ENCODE measurements at regions not wholly inside any gene's neighbourhood (a gene's known extent, or its start where the extent isn't known, plus 50 kb on each side); places are given as distances from the start of the nearest gene placed in this dataset.

DNA sequence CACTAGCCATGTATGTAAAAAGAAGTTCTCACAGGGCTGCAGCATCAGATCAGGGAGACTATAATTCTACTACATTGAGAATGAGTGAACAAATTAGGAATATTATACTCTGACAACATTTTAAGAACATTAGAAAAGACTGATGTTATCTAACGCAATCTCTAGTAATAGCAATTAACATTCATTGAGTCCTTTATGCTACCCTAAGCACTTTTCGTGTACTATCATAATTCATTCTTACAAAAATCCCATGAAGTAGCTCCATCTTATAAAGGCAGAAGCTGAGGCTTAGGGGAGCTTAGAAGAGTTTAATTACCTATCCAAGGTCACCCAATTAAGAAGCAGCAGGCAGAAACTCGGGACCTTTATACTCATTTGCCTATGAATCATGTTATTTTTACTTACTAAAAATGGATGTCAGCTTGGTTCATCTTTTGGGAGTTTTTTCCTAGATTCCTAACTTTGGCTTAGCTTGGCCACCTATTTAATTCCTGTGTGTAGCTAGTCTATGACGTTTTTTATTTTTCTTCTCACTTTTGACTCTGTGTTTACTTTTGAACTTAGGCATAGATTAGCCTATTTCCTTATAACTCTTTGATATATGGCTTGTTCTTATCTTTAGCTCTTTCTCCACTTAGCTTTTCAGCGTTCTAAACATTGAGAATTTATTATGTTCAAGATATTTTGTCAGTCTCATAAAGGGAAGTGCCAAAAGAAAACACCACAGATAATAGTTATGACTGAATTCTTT lies 333.5 kb upstream of the DCN start:
- H3K4me1 Mint-ChIP-seq (ENCODE audit: unreplicated experiment), result peaks cover 20% of the 10 kb centered on the region
- no peaks in the 10 kb centered on the region for H3K27me3 Mint-ChIP-seq
- H3K9me3 Mint-ChIP-seq, result peaks cover 5% of the 10 kb centered on the region
- TF ChIP-seq, protein P1, sequence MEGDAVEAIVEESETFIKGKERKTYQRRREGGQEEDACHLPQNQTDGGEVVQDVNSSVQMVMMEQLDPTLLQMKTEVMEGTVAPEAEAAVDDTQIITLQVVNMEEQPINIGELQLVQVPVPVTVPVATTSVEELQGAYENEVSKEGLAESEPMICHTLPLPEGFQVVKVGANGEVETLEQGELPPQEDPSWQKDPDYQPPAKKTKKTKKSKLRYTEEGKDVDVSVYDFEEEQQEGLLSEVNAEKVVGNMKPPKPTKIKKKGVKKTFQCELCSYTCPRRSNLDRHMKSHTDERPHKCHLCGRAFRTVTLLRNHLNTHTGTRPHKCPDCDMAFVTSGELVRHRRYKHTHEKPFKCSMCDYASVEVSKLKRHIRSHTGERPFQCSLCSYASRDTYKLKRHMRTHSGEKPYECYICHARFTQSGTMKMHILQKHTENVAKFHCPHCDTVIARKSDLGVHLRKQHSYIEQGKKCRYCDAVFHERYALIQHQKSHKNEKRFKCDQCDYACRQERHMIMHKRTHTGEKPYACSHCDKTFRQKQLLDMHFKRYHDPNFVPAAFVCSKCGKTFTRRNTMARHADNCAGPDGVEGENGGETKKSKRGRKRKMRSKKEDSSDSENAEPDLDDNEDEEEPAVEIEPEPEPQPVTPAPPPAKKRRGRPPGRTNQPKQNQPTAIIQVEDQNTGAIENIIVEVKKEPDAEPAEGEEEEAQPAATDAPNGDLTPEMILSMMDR (conservative IDR thresholded peaks at IDR 0.05), result no peak
- no peak for DNase-seq (ENCODE audit: extremely low spot score, unreplicated experiment)
- H3K36me3 Mint-ChIP-seq, result no peaks in the 10 kb centered on the region
- no peak overlapping the region for H3K4me3 Mint-ChIP-seq
- H3K27ac Mint-ChIP-seq, result no peak overlapping the region

DNA sequence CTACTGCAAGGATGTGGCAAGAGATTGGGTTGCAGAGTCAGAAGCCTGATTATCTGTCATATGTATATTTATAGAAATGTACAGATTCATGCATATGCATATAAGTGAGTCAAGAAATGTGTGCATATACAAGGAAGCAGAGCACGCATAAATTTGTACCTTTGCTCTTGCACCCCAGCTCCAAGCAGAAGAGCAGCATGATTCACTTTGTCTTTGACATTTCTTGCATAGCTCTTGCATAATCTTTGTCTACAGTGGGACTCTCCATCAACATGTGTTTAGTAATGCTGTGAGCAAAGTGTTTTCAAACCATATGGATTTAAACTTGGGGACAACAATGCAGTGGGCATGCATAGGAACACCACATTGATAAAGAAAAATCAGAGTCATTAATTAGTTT lies 330.7 kb upstream of the DCN start:
- no peak for DNase-seq (ENCODE audit: extremely low spot score, unreplicated experiment)
- H3K4me1 Mint-ChIP-seq (ENCODE audit: unreplicated experiment), result peaks cover 24% of the 10 kb centered on the region
- no peaks in the 10 kb centered on the region for H3K36me3 Mint-ChIP-seq
- H3K27ac Mint-ChIP-seq, result no peak overlapping the region
- H3K27me3 Mint-ChIP-seq, result no peaks in the 10 kb centered on the region
- no peak overlapping the region for H3K4me3 Mint-ChIP-seq
- TF ChIP-seq, protein P1 (conservative IDR thresholded peaks at IDR 0.05), result no peak
- peaks cover 9% of the 10 kb centered on the region for H3K9me3 Mint-ChIP-seq

DNA sequence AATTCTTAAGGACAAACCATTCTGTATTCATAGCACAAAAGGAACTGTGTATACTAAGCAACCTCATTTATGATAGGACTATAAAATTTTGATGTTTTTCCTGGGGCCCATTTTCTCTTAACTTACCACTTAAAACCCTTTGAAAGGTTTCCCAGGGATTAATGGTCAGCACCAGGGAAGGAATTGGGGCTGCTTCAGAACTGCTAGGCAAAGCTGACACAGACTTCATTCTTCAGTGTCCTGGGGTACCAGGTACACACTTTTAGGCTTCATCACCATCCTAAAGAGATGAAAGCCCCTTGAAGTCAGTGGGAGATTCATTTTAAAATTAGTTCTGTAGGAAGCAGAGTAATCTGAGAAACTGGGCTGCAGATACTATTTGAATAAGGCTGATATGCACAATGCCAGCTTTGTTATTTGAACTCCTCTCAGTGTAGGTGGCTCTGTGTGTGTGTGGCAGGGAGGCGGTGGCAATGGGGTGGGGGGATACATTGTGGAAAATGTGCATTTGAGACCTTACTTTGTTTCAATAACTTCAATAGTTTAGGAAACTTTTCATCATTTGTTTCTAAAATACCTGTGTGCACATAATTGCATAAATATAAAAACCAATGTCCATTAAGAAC lies 329.3 kb upstream of the DCN start:
- Mint-ChIP-seq H3K36me3 (no peaks in the 10 kb centered on the region), H3K9me3 (peaks cover 4% of the 10 kb centered on the region), H3K4me1 (ENCODE audit: unreplicated experiment) (peaks cover 24% of the 10 kb centered on the region), H3K27ac (no peak overlapping the region), H3K27me3 (no peaks in the 10 kb centered on the region), H3K4me3 (no peak overlapping the region)
- no peak for DNase-seq (ENCODE audit: extremely low spot score, unreplicated experiment)
- TF ChIP-seq, protein P1 (conservative IDR thresholded peaks at IDR 0.05), result no peak

DNA sequence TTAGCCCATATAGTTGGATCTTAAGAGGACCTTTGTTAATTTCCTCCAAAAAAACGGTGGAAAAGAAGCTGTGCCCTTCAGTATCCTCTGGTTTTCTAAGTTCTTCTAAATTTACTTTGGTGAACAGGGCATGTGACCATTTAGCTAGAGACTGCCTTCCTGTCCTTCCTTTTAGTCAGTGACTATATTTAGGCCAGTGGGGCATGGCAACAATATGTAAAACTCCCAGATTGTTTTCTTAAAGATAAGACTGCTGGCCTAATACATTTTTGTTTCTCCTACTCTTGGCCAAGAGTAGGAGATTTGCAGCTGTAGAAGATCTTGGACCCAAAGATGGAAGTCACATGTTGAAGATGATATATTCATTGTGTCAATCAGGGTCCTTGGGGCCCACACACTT lies 325.1 kb upstream of the DCN start:
- Mint-ChIP-seq H3K4me1 (ENCODE audit: unreplicated experiment) (peaks cover 19% of the 10 kb centered on the region), H3K4me3 (no peak overlapping the region), H3K27ac (no peak overlapping the region), H3K36me3 (no peaks in the 10 kb centered on the region), H3K9me3 (peaks cover 4% of the 10 kb centered on the region), H3K27me3 (no peaks in the 10 kb centered on the region)
- no peak for DNase-seq (ENCODE audit: extremely low spot score, unreplicated experiment)
- TF ChIP-seq, protein P1 (conservative IDR thresholded peaks at IDR 0.05), result no peak

DNA sequence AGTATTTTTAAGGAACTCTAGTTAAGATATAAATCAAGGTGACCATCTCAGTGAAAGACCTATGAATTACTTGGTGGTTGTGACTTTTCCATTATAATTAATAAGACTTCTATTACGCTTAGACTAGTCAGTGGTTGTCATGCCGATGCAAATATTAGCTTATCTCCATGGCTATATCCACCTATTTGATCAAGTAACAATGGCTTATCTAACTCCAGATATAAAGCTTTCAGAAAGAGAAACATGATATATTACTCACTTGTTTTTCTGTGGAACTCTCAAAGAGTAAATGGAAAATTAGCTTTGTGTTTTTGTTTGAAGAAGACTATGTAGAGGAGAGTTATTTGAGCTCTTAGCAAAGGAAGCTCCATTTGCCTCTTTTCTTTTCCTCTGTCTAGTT lies 323.8 kb upstream of the DCN start:
- H3K27me3 Mint-ChIP-seq, result no peaks in the 10 kb centered on the region
- H3K36me3 Mint-ChIP-seq, result no peaks in the 10 kb centered on the region
- TF ChIP-seq, protein P1 (conservative IDR thresholded peaks at IDR 0.05), result no peak
- DNase-seq (ENCODE audit: extremely low spot score, unreplicated experiment), result no peak
- peaks cover 7% of the 10 kb centered on the region for H3K4me1 Mint-ChIP-seq (ENCODE audit: unreplicated experiment)
- no peak overlapping the region for H3K27ac Mint-ChIP-seq
- H3K4me3 Mint-ChIP-seq, result no peak overlapping the region
- H3K9me3 Mint-ChIP-seq, result peaks cover 4% of the 10 kb centered on the region
